Lower lobe of right lung (tissue), 2 donors: ENCODE measurements at regions not wholly inside any gene's neighbourhood (a gene's known extent, or its start where the extent isn't known, plus 50 kb on each side); places are given as distances from the start of the nearest gene placed in this dataset.

Experiments used
- ATAC-seq, 2 donors: fragments of 200-7000 bp; cut with Tn5 transposase; one replicate each; pipeline ENCODE4 v1.9.1; 2020 to 2022; ENCODE audit warnings: mild to moderate bottlenecking in 2 of 2, moderate library complexity in 2 of 2
- DNase-seq: peaks from one replicate; pipeline ENCODE4 v3.0.0-alpha.2; 2020
- H3K27ac ChIP-seq: fragments of 200-600 bp; one replicate; pipeline ENCODE4 v1.8.0; 2022
- H3K27me3 ChIP-seq: fragments of 200-600 bp; one replicate; pipeline ENCODE4 v1.8.0; 2022; ENCODE audit warnings: low read depth
- H3K36me3 ChIP-seq: fragments of 200-600 bp; one replicate; pipeline ENCODE4 v1.8.0; 2022; ENCODE audit warnings: mild to moderate bottlenecking
- H3K4me1 ChIP-seq: fragments of 200-600 bp; one replicate; pipeline ENCODE4 v1.8.0; 2022
- H3K4me3 ChIP-seq: fragments of 200-600 bp; one replicate; pipeline ENCODE4 v1.8.0; 2022; ENCODE audit warnings: mild to moderate bottlenecking
- H3K9me3 ChIP-seq: fragments of 200-600 bp; one replicate; pipeline ENCODE4 v1.8.0; 2022
- CTCF ChIP-seq: fragments of 200-600 bp; IDR thresholded peaks from one replicate; pipeline ENCODE4 v1.8.0; 2022; ENCODE audit warnings: antibody characterized with exemption, mild to moderate bottlenecking
- intact Hi-C: fragments of 100-400 bp; cut with DNase I; formaldehyde crosslinking; loops from one replicate; pipeline ENCODE4 v1.11.0; 2022
- donor health status: DM: no; HTN: yes; CAD: no; lungs with severe emphysema.

GRCh38 chr22:49263101-49263500 is 564.6 kb downstream of the BRD1 start:
- H3K27me3 ChIP-seq = peaks cover 12% of the 10 kb centered on the region
- H3K36me3 ChIP-seq = no peaks in the 10 kb centered on the region
- no peak overlapping the region for H3K27ac ChIP-seq
- intact Hi-C loops = no loop called here
- H3K9me3 ChIP-seq = no peaks in the 10 kb centered on the region
- no peak for TF ChIP-seq CTCF
- no peak for DNase-seq
- ATAC-seq = no peak
- no peaks in the 10 kb centered on the region for H3K4me1 ChIP-seq
- no peak overlapping the region for H3K4me3 ChIP-seq

- TF ChIP-seq CTCF = no peak
- Histone ChIP-seq H3K27ac (no peak overlapping the region), H3K4me1 (no peaks in the 10 kb centered on the region), H3K27me3 (peaks cover 11% of the 10 kb centered on the region), H3K9me3 (no peaks in the 10 kb centered on the region), H3K36me3 (no peaks in the 10 kb centered on the region), H3K4me3 (no peak overlapping the region)
- intact Hi-C loops = no loop called here
- no peak for ATAC-seq
- DNase-seq = no peak
Observed at GRCh38 chr22:49262167-49262566, 565.5 kb downstream of the BRD1 start.

- Histone ChIP-seq H3K4me3 (no peak overlapping the region), H3K27me3 (peaks cover 6% of the 10 kb centered on the region), H3K27ac (no peak overlapping the region), H3K4me1 (no peaks in the 10 kb centered on the region), H3K36me3 (no peaks in the 10 kb centered on the region), H3K9me3 (no peaks in the 10 kb centered on the region)
- TF ChIP-seq CTCF = no peak
- intact Hi-C loops = no loop called here
- no peak for DNase-seq
- ATAC-seq = no peak
Observed at GRCh38 chr22:49261616-49262015, 566.1 kb downstream of the BRD1 start.

GRCh38 chr22:49260681-49261580 is 566.7 kb downstream of the BRD1 start:
- no peaks in the 10 kb centered on the region for H3K36me3 ChIP-seq
- ATAC-seq (no peak), DNase-seq (no peak)
- TF ChIP-seq CTCF = no peak
- H3K4me1 ChIP-seq = no peaks in the 10 kb centered on the region
- H3K27ac ChIP-seq = no peak overlapping the region
- H3K9me3 ChIP-seq = no peaks in the 10 kb centered on the region
- peaks cover 6% of the 10 kb centered on the region for H3K27me3 ChIP-seq
- intact Hi-C loops = no loop called here
- H3K4me3 ChIP-seq = no peak overlapping the region

GRCh38 chr22:49259839-49260615 is 567.6 kb downstream of the BRD1 start:
- Histone ChIP-seq H3K27me3 (peaks cover 10% of the 10 kb centered on the region), H3K27ac (no peak overlapping the region), H3K4me3 (no peak overlapping the region), H3K36me3 (no peaks in the 10 kb centered on the region), H3K4me1 (no peaks in the 10 kb centered on the region), H3K9me3 (no peaks in the 10 kb centered on the region)
- no peak for TF ChIP-seq CTCF
- ATAC-seq (no peak), DNase-seq (no peak)
- intact Hi-C loops = no loop called here
